Neural progenitor cell (in vitro differentiated cells): ENCODE measurements at regions not wholly inside any gene's neighbourhood (a gene's known extent, or its start where the extent isn't known, plus 50 kb on each side); places are given as distances from the start of the nearest gene placed in this dataset.

Experiments
- CTCF ChIP-seq: fragments of 200-600 bp; sonication (generic); IDR thresholded peaks from 2 replicates; pipeline ENCODE4 v1.5.1; 2017; ENCODE audit warnings: antibody characterized with exemption, mild to moderate bottlenecking
- EZH2 ChIP-seq: fragments of 200-600 bp; sonication (generic); IDR thresholded peaks from 2 replicates; pipeline ENCODE4 v1.6.1; 2017; ENCODE audit warnings: antibody characterized with exemption, mild to moderate bottlenecking, moderate library complexity
- EZH2phosphoT487 ChIP-seq: fragments of 200-600 bp; sonication (generic); IDR thresholded peaks from 2 replicates; pipeline ENCODE4 v1.6.1; 2017; ENCODE audit warnings: antibody characterized with exemption

DNA sequence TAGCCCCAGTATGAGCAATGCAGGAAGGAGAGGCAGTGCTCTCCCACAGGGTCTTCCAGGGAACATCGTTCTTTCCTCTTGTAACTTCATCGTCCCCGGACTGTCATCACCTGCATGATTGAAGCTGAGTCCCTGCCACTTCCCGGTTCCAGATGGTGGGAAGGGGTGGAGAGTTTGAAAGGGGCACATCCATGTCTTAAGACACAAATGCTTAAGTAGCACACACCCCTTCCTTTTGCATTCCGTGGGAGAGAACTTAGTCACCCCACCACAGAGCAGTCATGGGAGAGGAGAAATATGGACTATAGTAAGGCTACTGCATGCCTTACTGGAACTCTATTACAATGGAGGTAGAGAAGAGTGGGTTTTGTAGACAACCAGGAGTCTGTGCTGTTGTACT, 165.3 kb upstream of the GAS1 start:
- TF ChIP-seq CTCF = no peak
- TF ChIP-seq EZH2 = no peak
- TF ChIP-seq EZH2phosphoT487 = no peak
